ENCODE measurements at regions not wholly inside any gene's neighbourhood (a gene's known extent, or its start where the extent isn't known, plus 50 kb on each side); places are given as distances from the start of the nearest gene placed in this dataset.

- TF ChIP-seq, protein P1, sequence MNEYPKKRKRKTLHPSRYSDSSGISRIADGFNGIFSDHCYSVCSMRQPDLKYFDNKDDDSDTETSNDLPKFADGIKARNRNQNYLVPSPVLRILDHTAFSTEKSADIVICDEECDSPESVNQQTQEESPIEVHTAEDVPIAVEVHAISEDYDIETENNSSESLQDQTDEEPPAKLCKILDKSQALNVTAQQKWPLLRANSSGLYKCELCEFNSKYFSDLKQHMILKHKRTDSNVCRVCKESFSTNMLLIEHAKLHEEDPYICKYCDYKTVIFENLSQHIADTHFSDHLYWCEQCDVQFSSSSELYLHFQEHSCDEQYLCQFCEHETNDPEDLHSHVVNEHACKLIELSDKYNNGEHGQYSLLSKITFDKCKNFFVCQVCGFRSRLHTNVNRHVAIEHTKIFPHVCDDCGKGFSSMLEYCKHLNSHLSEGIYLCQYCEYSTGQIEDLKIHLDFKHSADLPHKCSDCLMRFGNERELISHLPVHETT (CRISPR knock-in tag; conservative IDR thresholded peaks at IDR 0.05 in 1 of 2, IDR thresholded peaks at IDR 0.05 in 1 of 2): peak in 1 of 2 experiments; percentile 65; a peak in 2 of 4 replicates
- TF ChIP-seq POLR2G (IDR thresholded peaks at IDR 0.05; ENCODE audit: low read depth, low read length): no peak
- TF ChIP-seq, protein P2, sequence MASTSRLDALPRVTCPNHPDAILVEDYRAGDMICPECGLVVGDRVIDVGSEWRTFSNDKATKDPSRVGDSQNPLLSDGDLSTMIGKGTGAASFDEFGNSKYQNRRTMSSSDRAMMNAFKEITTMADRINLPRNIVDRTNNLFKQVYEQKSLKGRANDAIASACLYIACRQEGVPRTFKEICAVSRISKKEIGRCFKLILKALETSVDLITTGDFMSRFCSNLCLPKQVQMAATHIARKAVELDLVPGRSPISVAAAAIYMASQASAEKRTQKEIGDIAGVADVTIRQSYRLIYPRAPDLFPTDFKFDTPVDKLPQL (IDR thresholded peaks at IDR 0.05; ENCODE audit: extremely low read depth, insufficient read length): no peak
- peak; percentile 98 for TF ChIP-seq SOX6 (IDR thresholded peaks at IDR 0.05)
- no peak for TF ChIP-seq TEAD2 (tag; IDR thresholded peaks at IDR 0.05)
- TF ChIP-seq BRCA1 (IDR thresholded peaks at IDR 0.05): no peak
- TF ChIP-seq BRCA1 (CRISPR knock-in tag; IDR thresholded peaks at IDR 0.05): no peak
- TF ChIP-seq CXXC5 (CRISPR knock-in tag; IDR thresholded peaks at IDR 0.05): peak; percentile 68
- no peak for TF ChIP-seq SRSF1 (IDR thresholded peaks at IDR 0.05; ENCODE audit: low read depth, low read length)
- TF ChIP-seq GABPB2 (CRISPR knock-in tag; conservative IDR thresholded peaks at IDR 0.05): no peak
- TF ChIP-seq DLX4 (CRISPR knock-in tag; IDR thresholded peaks at IDR 0.05): no peak
- no peak for TF ChIP-seq ARNT (IDR thresholded peaks at IDR 0.05)
- TF ChIP-seq ZNF282 (CRISPR knock-in tag; IDR thresholded peaks at IDR 0.05): no peak
- TF ChIP-seq ZNF583 (CRISPR knock-in tag; IDR thresholded peaks at IDR 0.05): no peak
- TF ChIP-seq FOXK1 (CRISPR knock-in tag; IDR thresholded peaks at IDR 0.05; ENCODE audit: borderline replicate concordance): no peak
- no peak for TF ChIP-seq ZNF507 (tag; conservative IDR thresholded peaks at IDR 0.05)
- TF ChIP-seq ZNF766 (CRISPR knock-in tag; conservative IDR thresholded peaks at IDR 0.05): peak; percentile 41; the same call in 1 of the 2 replicates
- TF ChIP-seq ZSCAN32 (CRISPR knock-in tag; IDR thresholded peaks at IDR 0.05): no peak
- TF ChIP-seq RCOR1 (IDR thresholded peaks at IDR 0.05; ENCODE audit: borderline replicate concordance in 1 of 2, low read depth in 2 of 2, low read length in 2 of 2): peak in 1 of 2 experiments; percentile 96; a peak in 2 of 4 replicates
- TF ChIP-seq ZNF444 (CRISPR knock-in tag; IDR thresholded peaks at IDR 0.05): no peak
- TF ChIP-seq BMI1 (IDR thresholded peaks at IDR 0.05; ENCODE audit: low read length): no peak
- TF ChIP-seq BDP1 (IDR thresholded peaks at IDR 0.05; ENCODE audit: insufficient read depth, insufficient read length): no peak
- TF ChIP-seq TRIM24 (IDR thresholded peaks at IDR 0.05): peak; percentile 49 to 58
- no peak for TF ChIP-seq ZNF79 (CRISPR knock-in tag; IDR thresholded peaks at IDR 0.05; ENCODE audit: low read depth)
- TF ChIP-seq FOXO4 (CRISPR knock-in tag; IDR thresholded peaks at IDR 0.05): no peak
- TF ChIP-seq ZNF41 (CRISPR knock-in tag; conservative IDR thresholded peaks at IDR 0.05): no peak
- peak in 1 of 2 experiments; percentile 31; a peak in 1 of 4 replicates for TF ChIP-seq MAZ (CRISPR knock-in tag; conservative IDR thresholded peaks at IDR 0.05 in 1 of 2, IDR thresholded peaks at IDR 0.05 in 1 of 2)
Measured at GRCh38 chr4:128635141-128635954, 174.2 kb upstream of the JADE1 start (continued).
